ENCODE measurements at regions not wholly inside any gene's neighbourhood (a gene's known extent, or its start where the extent isn't known, plus 50 kb on each side); places are given as distances from the start of the nearest gene placed in this dataset.
"Not testable (repeated sequence)": the region's sequence is repeated elsewhere in the genome, so short reads cannot be mapped to it uniquely, and the experiment has no call there.

DNA sequence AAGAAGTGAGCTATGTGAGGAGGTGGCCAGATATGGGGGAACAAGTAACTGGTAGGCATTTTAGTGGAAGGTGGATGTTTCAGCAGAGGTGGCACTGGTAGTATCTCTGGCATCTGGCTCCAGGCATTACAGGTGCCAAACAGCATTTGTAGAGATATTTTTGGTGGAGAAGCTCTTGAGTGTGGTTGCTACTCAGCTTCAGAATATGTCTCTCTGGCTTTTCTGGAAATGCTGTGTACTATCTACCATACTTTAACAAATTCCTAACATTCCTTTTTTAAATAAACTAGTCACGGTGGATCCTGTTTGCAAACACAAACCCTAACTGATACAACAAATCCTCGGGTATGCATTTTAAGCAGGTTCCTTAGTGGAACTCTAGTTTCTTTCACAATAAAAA lies 128.0 kb downstream of the BARX2 start:
- DNase-seq (ENCODE audit: low read depth) = no peak

DNA sequence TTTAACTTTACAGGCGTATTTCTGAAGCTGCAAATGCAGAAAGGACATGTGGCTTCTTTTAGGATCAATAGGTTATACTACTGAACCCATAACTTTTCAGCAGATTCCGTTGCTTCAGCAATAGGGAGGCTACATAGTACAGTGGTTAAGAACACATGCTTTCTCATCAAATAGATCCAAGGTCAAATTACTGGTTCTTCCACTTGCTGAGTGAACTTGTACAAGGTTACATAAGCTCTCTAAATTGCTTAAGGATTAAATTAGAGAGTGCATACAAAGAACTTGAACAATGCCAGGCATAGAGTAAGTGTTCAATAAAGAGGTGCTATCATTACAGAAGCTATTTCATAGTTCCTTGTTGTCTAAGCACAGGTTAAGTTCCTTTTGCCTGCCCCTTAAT lies 129.6 kb downstream of the BARX2 start:
- no peak for DNase-seq (ENCODE audit: low read depth)

DNA sequence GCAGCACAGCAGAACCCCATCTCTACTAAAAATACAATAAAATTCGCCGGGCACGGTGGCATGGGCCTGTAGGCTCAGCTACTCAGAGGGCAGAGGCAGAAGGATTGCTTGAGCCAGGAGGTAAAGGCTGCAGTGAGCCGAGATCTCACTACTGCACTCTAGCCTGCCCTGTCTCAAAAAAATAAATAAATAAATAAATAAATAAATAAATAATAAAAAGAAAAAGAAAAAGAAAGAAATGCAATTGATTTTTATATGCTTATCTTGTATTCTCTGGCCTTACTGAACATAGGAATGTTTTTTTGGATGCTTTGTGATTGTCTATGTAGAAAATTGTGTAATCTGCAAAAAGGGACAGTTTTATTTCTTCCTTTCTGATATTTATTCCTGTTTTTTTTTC lies 132.5 kb downstream of the BARX2 start:
- no peak for DNase-seq (ENCODE audit: low read depth)

DNA sequence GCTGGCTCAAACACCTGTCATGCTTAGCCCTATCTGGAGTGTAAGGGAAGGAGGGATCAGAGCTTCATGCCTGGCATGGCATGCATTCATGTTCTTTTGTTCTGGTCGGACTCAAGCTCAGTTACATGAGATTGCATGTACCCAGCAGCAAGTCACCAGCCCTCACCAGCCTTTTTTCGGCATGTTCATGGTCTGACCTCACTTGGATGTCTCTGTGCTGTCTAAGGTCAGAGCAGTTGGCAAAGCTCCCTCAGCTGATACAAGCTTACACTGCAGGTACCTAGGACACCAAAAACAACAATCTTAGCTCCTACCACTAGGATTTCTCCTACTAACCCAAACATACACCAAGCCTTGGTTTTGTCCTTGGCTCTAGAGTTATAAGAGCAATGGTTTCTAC lies 152.6 kb downstream of the BARX2 start:
- no peak for DNase-seq (ENCODE audit: low read depth)

DNA sequence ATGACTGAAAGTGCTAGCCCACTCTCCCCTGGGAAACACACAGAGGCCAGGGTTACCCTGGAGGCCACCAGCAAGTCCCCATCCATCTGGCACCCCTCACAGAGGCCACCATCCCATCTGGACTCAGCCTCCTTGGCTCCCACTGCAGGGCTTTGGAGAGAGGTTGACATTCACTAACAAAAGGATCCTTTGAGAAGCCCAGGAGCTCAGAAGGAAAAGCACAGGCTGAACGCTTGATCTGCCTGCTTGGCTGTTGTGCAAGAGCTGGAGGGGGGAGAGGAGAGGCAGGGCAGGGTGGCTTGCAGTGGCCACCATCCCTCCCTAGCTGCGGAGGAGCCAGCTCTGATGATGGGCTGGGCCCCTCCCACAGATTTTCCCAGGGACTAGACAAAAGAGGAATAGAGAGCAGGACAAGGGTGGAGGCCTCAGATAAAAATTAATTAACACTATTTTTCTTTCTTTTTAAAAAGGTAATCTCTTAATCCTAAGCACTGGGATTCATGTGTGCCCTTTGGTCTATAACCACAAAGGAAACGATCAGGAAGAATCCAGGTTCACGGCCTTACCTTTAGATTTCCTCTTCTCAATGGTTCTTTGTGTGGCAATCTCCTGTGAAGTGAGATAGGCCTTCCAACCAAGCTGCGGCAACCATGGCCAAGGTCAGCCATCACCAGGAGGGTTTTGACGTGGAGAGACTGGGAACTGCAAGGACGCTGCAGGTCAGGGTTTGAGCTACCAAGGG lies 154.7 kb downstream of the BARX2 start:
- DNase-seq (ENCODE audit: low read depth) = no peak

DNA sequence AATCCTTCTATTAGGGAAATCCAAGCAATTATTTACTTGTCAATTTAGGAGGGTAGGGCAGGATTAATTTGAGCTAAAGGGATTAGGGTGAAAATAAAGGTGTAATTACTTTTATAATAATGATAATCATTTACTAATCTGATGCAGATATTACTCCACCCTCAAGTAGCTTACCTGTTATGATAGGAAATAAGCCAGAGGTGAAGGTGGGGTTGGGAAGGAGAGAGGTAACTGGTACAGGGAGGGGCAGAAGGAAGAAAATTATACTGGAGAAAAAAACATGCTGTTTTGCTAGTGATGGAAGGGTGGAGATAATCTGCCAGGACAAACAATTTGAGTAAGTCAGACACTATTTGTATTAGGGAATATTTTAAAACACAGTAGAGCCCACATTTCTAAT lies 157.7 kb downstream of the BARX2 start:
- no peak for DNase-seq (ENCODE audit: low read depth)

DNA sequence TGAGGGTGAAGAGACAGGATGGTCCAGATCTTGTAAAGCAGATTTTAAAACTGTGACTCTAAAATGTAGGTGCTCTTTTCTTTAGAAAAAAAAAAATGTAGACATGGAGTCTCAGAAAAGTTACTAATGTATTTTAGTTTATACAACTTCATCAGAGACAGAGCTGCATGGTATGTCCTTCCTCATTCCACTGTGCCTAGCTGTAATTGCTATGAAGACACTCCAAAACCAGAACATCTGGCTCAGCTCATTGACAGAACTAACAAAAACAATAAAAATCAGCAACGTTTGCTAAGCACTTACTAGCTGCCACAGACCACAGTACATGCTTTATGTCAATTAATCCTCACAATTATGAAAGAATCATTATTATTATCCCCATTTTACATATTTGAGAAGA lies 160.7 kb downstream of the BARX2 start:
- no peak for DNase-seq (ENCODE audit: low read depth)

DNA sequence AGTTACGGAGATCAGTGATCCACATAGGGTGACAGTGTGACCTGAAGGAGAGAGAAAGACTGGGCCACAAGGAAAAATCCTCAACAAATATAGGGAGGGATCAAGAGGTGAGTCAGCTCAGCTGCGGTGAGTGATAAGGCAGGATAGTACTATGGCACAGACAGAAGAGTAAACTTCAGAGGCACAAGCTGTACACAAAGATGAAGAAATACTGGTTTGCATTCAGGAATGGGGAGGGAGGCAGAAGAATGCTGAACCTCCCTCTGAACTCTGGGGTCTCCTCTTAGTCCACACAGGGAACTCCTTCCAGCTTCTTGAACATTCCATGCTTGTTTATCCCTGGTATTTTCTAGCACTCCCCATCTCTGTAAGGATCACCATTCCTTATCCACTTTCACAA lies 162.7 kb downstream of the BARX2 start:
- DNase-seq (ENCODE audit: low read depth) = no peak

DNA sequence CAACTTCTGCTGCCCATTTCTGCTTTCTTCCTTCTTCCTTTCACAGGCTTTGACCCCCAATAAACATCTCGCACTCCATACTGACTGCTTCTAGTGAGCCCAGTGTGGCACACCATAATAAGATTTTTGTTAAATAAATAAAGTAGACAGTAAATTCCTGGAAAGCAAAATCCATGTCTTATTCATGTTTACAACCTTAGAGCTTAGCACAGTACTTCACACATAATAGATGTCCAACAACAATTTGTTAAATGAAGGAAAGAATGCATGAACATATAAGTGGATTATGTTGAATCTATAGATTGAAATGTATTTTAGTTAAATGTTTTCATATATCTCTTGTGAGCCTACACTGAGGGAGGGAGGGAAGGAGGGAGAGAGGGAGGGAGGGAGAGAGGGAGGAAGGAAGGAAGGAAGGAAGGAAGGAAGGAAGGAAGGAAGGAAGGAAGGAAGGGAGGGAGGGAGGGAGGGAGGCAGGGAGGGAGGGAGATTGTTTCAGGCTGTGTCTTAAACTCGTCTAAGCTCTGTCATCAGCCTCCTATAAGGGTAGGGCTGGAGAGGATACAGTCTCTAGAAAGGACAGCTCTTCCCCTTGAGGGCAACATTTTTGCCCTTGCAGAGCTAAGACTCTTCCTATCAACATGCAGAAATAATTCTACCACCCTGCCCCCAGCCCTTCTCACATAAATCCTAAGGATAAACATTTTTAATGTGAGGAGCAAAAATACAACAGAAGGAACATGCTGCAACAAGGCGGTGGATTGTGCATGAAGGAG lies 168.1 kb downstream of the BARX2 start:
- no peak for DNase-seq (ENCODE audit: low read depth)

DNA sequence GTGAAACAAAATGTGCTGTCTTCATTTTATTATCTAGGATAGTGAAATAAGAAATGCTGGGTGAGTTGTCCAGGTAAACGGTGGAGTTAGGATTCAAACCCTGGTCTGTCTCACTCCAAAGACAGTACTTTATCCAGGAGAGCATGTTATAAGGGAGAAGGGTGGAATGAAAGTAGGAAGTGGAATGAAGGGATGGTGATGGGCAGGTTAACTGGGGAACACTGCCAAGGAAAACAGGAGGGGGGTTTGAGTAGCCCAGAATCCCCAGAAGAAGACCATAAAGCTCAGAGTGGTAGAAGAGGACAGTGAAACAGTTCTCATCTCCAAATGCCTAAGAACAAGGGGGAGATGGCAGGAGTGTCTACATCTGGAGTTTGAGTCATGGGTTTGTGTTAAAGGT lies 169.0 kb downstream of the BARX2 start:
- DNase-seq (ENCODE audit: low read depth) = no peak

DNA sequence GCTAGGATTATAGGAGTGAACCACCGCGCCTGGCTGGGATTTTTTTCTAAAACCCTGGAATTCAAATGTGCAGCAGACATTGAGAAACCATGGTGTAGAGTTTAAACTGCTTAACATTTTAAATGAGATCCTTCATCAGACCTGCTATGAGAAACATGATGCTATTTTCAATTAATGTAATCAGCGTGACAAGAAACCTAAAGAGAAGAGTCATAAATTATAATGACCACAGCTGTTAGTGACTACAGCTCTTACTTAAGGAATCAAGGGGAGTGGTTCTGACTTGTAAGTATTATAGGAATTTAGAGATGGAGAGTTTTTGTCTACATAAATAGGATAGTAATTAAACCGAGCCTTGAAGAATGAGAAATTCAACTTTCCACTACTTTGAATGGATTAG lies 170.6 kb downstream of the BARX2 start:
- DNase-seq (ENCODE audit: low read depth) = no peak

DNA sequence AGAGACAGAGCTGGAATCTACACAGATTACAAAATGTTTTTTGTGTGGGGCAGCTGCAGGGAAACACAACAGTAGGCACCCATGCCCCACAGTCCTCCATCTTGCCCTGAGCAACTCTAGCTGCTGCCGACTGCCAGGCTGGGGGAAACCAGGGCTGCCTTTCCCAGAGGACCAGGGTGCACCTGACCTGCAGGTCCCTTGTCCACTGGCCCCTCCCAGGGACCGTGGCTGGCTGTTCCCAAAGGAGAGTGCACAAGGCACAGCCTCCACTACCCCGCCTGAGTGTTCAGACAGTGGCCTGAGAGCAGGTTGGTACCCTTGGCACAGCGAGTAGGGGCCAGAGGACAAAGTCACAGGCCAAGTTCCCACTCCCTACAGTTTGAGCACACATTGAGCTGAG lies 181.8 kb downstream of the BARX2 start:
- no peak for DNase-seq (ENCODE audit: low read depth)

DNA sequence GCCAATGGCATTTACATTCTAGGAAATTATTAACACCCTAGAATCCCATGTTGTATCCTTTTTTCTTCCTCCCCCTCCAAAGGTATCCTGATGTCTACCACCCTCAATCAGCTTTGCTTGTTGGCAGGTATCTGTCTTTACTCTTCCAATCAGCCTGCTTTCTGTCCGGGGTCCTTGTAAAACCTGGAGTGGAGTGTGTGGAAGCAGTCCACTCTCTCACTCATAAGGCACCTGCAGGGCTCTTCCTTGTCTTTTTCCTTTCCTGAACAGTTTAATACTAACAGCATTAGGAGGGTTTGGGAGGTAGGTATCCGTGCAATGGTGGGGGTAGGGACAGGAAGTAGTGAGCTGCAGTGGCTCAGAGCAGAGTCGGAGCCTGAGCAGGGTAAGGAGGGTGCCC lies 193.4 kb downstream of the BARX2 start:
- no peak for DNase-seq (ENCODE audit: low read depth)

DNA sequence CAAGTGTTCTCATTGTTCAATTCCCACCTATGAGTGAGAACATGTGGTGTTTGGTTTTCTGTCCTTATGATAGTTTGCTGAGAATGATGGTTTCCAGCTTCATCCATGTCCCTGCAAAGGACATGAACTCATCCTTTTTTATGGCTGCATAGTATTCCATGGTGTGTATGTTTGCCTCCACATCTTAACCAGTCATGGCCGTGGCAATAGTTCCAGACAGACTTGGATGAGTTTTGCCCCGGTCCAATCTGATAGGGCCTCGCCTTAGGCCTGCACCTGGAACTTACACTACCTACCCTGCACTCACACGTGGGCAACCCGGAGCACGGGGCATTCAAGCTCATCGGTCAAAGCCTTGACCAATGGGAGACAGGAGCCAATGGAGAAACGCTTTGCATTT lies 197.0 kb downstream of the BARX2 start:
- not testable (repeated sequence) for DNase-seq (ENCODE audit: low read depth)

DNA sequence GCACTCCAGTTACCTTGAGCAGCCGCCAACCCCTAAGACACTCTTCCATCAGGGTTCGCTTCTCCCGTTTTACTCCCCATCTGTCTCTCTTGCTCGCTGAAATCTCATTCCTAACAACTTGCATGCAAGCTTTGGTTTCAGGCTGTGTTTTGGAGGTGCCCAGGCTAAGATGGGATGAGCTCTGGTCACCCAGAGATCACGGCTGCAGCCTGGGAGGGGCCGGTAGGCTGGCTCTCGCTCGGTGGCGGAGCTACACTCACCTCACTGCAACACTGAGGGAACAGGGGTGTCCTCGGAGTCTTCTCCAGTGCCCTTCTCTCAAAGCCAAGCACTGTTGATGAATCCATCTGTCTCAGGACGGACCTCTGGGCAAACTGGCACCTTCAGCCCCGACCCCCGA lies 197.5 kb downstream of the BARX2 start:
- no peak for DNase-seq (ENCODE audit: low read depth)

DNA sequence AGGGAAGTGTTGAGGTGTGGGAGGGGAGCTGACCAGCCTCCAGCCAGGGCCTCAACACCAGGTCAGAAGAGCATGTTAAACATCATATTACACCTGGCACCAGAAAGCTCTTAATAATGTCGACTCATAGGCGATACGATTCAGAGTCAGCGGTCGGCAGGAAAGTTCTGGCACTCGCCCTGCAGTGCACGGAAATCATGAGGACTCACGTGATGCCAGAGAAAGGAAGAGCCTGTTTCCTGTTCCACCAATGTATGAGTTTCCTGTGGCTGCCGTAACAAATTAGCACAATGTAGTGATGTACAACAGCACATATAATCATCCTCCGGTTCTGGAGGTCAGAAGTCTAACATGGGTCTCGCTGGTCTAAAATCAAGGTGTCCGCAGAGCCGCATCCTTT lies 198.8 kb downstream of the BARX2 start:
- no peak for DNase-seq (ENCODE audit: low read depth)

DNA sequence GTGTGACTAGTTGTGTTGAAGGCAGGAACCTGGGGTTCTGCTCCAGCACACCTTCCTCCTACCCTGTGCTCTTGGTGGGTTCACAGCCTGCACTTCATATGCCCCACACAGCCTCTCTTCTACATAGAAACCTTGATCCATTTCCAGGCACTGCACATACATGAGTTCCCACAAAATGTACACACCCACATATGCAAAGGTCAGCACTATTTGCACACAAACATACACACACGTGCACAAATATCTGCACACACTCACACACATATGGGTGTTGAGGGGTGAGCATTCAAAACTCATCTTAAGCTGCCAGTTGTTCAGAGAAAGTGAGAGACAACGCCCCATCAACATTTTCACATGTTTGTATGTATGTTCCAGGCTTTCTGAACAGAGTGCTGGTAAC lies 201.0 kb downstream of the BARX2 start:
- DNase-seq (ENCODE audit: low read depth) = no peak

DNA sequence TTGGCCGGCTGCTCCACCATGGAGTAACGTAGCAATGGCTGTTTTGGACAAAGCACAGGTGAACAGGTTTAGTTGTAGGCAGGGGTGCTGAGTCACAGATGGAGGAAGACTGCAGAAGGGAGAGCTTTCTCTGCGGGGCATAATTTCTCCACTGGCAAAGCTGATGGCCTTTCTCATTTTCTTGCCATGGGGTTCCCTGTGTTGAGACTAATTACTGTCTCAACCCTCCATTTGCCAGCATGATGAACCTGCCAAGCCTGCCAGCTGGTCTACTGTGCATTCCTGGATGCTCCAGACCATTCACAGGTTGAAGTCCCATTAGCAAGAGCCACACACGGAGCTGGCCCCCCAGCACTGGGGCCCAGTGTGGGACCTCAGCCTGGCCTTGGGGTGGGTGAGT lies 202.4 kb downstream of the BARX2 start:
- DNase-seq (ENCODE audit: low read depth) = no peak

DNA sequence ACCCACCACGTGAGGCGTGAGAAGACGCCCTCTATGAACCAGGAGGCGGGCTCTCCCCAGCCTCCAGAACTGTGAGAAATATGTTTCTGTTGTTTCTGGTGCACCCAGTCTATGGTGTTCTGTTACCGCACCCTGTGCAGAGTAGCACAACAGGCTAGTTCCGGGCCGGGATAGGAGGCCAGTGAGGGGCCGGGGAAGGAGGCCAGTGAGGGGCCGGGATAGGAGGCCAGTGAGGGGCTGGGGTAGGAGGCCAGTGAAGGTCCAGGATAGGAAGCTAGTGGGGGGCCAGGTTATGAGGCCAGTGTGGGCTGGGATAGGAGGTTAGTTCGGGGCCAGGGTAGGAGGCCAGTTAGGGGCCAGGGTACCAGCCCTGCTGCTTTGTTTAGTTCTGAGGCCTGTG lies 204.6 kb downstream of the BARX2 start:
- no peak for DNase-seq (ENCODE audit: low read depth)

DNA sequence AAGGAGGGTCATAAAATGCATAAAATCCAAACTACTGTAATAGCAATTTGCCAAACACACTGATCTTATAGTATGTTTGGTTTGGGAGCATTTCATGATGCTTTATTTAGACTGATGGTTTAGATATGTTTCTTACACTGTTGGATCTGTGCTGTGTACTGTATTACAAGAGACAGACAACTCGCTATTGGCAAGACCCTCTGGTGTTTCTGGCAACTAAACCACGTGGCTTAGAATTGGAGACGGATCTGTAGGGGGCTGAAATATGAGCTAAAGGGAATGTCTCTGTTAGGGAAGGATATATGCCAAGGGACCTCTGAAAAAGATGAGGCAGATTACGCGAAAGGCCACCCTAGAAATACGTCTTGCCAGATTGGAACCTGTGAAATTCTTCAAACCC lies 208.7 kb downstream of the BARX2 start:
- DNase-seq (ENCODE audit: low read depth) = no peak

DNA sequence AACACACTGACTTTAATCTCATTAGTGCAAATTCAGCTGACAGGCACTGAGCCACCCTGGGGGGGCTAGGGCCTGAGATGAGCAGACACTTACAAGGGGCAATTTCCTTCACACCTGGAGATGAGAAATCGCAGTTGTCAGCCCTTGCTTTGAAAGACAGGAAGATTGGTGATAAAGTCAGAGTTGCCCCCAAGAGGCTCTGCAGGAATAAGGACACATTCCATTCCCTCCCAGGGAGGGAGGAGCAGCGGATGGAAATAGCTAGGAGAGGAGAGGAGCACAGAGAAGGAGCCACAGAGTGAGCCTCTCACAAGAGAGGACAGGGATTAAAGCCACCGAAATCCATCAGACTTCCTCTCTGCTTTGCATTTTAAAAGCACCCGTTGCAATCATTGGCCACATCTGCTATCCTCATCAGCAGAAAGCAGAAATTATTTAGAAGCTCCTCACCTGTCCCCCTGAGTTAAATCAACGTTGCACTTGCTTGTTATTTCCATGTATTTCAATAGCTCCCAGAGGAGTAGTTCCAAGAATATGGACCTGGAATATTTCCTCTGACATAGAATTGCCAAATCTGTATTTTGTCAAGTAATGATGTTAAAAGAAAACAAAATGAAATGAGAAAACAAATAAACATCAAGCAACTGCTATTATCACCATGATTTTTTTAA lies 213.7 kb downstream of the BARX2 start:
- no peak for DNase-seq (ENCODE audit: low read depth)

DNA sequence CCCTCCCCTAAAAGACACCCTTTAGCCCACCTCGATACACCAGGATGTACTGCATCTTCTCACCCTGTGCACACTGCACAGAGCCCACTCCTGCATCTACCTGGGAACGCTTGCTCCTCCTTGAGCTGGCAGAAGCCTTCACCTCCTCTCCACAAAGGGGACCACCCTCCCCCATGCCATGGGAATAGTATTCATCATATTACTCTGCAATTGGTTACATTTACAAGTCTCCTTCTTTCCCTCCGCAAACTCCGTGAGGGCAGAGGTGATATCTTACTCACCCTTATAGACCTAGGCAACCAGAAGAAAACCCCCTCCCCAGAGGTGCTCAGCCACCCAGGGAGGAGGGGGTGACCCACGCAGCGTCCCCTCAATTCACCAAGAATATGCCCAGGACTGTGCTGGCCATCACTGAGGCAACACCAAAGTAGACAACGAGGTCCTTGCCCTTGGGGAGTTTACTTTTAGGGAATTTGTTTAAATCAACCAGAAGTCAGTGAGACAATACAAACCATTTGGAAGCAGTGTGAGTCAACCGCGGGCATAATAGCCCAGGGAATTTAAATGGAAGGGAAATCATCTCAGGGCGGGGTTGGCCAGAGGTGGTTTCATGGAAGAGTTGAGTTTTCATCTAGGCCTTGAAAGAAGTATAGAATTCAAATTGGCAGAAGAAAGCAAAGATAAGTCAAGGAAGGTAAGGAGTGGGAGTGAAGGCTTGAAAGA lies 214.5 kb downstream of the BARX2 start:
- DNase-seq (ENCODE audit: low read depth) = peak; percentile 15

Measured in Daoy (cell line).